NCI-H748 (cell line): ENCODE measurements at regions not wholly inside any gene's neighbourhood (a gene's known extent, or its start where the extent isn't known, plus 50 kb on each side); places are given as distances from the start of the nearest gene placed in this dataset.
"Not testable (repeated sequence)": the region's sequence is repeated elsewhere in the genome, so short reads cannot be mapped to it uniquely, and the experiment has no call there.

Experiments used
- DNase-seq: peaks from one replicate; lab custom pipeline; 2025; ENCODE audit not compliant: unreplicated experiment; lab: John Stamatoyannopoulos, UW

DNA sequence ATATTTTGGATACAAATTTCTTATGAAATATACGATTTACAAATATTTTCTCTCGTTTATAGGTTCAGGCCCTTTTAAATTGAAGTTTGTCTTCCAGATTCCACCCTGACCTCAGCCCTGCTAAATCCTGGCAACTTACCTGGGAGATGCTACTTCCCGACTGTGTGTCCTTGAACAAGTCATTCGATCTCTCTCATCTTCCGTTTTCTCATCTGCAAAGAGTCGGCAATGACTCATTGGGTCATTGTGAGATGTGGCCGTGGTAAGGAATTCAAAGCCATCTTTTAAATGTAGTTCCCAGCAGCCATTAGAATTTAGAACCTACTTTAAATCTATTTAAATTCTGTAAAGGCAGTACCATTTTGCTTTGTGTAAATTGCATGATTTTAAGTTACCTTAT, 72.5 kb downstream of the LHX2 start:
- no peak for DNase-seq

DNA sequence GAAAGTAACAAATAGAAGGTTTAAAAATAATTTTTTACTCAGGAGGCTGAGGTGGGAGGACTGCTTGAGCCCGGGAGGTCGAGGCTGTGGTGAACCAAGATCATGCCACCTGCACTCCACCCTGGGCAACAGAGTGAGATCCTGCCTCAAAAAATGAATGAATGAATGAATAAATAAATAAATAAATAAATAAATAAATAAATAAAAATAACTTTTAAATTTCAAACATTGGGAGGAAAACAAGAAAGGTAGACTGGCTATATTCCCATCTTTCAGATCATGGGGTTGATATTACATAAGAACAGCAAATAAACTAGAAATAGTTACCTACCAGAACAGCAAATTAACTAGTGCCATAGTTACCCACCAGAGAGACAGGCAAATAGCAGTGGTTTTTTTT, 75.7 kb downstream of the LHX2 start:
- no peak for DNase-seq

- DNase-seq, result peak; percentile 55
These were observed 76.9 kb downstream of the LHX2 start for GRCh38 chr9:124088476-124088837.

DNA sequence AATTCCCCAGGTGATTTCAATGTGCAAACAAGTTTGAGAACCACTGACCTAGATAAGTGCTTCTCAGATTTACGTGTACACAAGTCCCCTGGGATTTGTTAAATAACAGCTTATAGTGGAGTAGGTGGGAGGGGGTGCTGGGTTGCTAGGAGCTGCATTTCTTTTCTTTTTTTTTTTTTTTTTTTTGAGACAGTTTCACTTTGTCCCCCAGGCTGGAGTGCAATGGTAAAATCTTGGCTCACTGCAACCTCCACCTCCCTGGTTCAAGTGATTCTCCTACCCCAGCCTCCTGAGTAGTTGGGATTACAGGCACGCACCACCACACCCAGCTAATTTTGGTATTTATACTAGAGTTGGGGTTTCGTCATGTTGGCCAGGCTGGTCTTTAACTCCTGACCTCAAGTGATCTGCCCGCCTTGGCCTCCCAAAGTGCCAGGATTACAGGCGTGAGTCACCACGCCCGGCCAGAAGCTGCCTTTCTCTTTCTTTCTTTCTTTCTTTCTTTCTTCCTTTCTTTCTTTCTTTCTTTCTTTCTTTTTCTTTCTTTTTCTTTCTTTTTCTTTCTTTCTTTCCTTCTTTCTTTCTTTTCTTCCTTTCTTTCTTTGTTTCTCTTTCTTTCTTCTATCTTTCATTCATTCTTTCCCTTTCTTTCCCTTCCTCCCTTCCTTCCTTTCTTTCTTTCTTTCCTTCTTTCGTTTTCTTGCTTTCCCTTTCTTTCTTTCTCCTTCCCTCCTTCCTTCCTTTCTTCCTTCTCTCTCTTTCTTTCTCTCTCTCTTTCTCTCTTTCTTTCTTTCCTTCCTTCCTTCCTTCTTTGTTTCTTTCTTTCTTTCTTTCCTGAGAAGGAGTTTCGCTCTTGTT, 78.3 kb downstream of the LHX2 start:
- peak; percentile 62 for DNase-seq

- DNase-seq, result no peak
These were observed 86.8 kb downstream of the LHX2 start for GRCh38 chr9:124098141-124098905.

GRCh38 chr9:124099860-124100259, 88.3 kb downstream of the LHX2 start:
- no peak for DNase-seq

GRCh38 chr9:124101215-124101968, 89.8 kb downstream of the LHX2 start:
- no peak for DNase-seq

DNA sequence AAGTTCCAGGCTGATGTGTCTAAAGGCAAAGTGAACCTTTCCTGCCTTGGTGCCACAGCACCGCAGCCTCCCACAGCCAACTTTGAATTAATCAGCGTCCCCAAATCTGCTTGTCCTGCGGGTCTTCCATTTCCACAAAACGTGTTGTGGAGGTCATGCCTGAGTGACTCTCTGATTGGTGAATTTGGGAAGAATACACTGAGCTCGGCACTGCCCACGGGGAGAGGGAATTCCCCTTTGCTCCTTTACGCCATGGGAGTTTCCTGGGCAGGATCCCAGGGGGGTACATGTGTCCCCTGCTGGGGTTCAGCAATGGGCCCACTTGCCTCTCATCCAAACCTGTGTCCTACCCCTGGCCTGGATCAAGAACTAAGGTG, 90.4 kb downstream of the LHX2 start:
- no peak for DNase-seq

DNA sequence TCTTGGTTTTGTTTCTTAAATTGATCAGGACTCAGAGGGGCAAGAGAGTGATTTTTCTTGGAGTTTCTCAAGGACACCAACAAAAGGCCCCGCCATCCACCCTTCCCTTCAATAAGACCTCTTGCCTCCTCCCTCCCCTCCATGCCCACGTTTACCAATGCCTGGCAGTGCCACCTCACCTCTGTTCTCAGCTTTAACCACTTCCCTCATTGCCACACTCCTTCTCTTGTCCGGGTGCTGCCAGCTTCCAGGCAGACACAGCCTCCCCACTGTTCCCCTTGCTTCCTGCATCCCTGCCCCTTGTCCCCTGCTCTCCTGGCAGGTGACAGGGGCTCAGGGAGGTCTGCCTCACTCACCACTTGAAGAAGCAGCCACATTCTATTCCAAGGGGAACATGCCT, 90.8 kb downstream of the LHX2 start:
- DNase-seq, result no peak

GRCh38 chr9:124105266-124105665, 93.7 kb downstream of the LHX2 start:
- no peak for DNase-seq

DNA sequence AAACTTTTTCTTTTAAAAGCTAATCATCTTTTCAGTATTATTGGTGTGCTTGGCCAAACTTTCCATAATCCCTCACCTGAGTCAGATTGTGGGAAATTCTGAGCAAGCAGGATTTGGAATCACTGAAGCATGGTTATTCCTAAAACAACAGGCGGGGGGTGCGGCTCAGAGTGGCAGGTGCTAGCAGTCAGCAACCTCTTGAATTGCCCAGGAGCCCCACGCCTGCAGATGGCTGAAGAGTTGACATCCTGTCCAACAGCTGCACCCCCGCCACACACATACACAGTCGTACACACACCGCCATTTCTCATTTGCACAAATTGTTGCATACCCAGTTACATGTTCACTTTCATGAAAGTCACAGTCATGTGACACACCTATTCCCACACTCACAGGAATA, 96.6 kb downstream of the LHX2 start:
- DNase-seq, result peak; percentile 83

GRCh38 chr9:124110307-124110915, 98.8 kb downstream of the LHX2 start:
- DNase-seq, result no peak

GRCh38 chr9:124116683-124117363, 105.3 kb downstream of the LHX2 start:
- no peak for DNase-seq

GRCh38 chr9:124118894-124119293, 107.3 kb downstream of the LHX2 start:
- no peak for DNase-seq

DNA sequence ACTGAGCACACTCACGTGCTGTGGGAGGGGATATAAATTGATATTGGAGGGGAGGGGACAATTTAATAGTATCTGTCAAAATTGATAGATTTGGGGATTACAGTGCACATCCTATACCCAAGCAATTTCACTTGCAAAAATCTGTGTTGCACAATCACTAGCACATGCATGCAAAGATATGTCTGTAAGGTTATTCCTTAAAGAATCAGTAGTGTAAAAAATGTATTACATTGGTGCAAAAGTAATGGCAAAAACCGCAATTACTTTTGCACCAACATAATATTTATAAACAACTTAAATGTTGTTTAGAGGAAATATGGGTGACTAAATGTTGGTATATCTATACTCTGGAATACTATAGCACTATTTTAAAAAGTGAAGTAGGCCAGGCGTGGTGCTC, 108.7 kb downstream of the LHX2 start:
- no peak for DNase-seq

- DNase-seq, result no peak
These were observed 110.2 kb downstream of the LHX2 start for GRCh38 chr9:124121725-124122124.

GRCh38 chr9:124122321-124122720, 110.8 kb downstream of the LHX2 start:
- DNase-seq, result no peak

GRCh38 chr9:124122813-124123462, 111.4 kb downstream of the LHX2 start:
- DNase-seq, result no peak

DNA sequence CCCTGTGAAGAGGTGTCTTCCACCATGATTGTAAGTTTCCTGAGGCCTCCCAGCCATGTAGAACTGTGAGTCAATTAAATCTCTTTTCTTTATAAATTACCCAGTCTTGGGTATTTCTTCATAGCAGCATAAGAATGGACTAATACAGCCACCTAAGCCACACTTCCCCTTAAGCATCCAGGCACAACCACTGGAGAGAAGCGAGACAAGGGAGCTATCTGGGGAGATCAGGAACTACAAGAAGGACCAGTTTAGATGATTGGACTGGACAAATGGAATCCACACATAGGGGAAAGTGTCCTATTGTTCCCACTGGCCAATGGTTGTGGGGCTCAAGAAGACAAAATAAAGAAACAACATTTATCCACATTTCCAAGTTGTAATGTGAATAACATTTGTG, 112.1 kb downstream of the LHX2 start:
- DNase-seq, result not testable (repeated sequence)
